ENCODE measurements at regions not wholly inside any gene's neighbourhood (a gene's known extent, or its start where the extent isn't known, plus 50 kb on each side); places are given as distances from the start of the nearest gene placed in this dataset.

GRCh38 chr3:150104564-150104963, 133.9 kb upstream of the PFN2 start:
- POLR2A ChIA-PET = no interaction called here

More at GRCh38 chr3:150104564-150104963, 133.9 kb upstream of the PFN2 start:
- Mint-ChIP-seq H3K4me3 (no peak overlapping the region), H3K36me3 (peaks cover 12% of the 10 kb centered on the region; the same call in 1 of the 2 replicates), H3K27ac (no peak overlapping the region), H3K27me3 (ENCODE audit: low read depth) (no peaks in the 10 kb centered on the region), H3K9me3 (peaks cover 13% of the 10 kb centered on the region), H3K4me1 (peaks cover 25% of the 10 kb centered on the region)
- no peak for DNase-seq (ENCODE audit: low spot score)
- CTCF ChIA-PET = interaction anchor here (0.5 kb wide), 2 partner anchors 332 to 1161 kb away, joined by 3 to 5 read pairs; no protein-coding TSS in a partner anchor
- TF ChIP-seq PREB (CRISPR knock-in tag; IDR thresholded peaks at IDR 0.05; ENCODE audit: borderline replicate concordance) (no peak), ZNF416 (CRISPR knock-in tag; IDR thresholded peaks at IDR 0.05) (no peak), JUN (CRISPR knock-in tag; IDR thresholded peaks at IDR 0.05) (no peak), E2F5 (CRISPR knock-in tag; IDR thresholded peaks at IDR 0.05) (no peak), GRHL2 (CRISPR knock-in tag; IDR thresholded peaks at IDR 0.05; ENCODE audit: insufficient replicate concordance, severe bottlenecking) (no peak), NFE2L1 (CRISPR knock-in tag; IDR thresholded peaks at IDR 0.05) (no peak), ZNF138 (CRISPR knock-in tag; conservative IDR thresholded peaks at IDR 0.05) (no peak), ERG (CRISPR knock-in tag; IDR thresholded peaks at IDR 0.05) (no peak), KAT7 (CRISPR knock-in tag; IDR thresholded peaks at IDR 0.05; ENCODE audit: borderline replicate concordance) (no peak), ATF6 (CRISPR knock-in tag; IDR thresholded peaks at IDR 0.05) (no peak), TP53 (CRISPR knock-in tag; IDR thresholded peaks at IDR 0.05) (no peak), RORB (CRISPR knock-in tag; IDR thresholded peaks at IDR 0.05) (no peak), CREB1 (CRISPR knock-in tag; IDR thresholded peaks at IDR 0.05) (no peak), ZNF232 (CRISPR knock-in tag; IDR thresholded peaks at IDR 0.05) (no peak), MXD4 (CRISPR knock-in tag; IDR thresholded peaks at IDR 0.05; ENCODE audit: borderline replicate concordance) (no peak), NR1H2 (CRISPR knock-in tag; IDR thresholded peaks at IDR 0.05) (no peak), ZNF671 (CRISPR knock-in tag; IDR thresholded peaks at IDR 0.05) (no peak), NFYB (CRISPR knock-in tag; conservative IDR thresholded peaks at IDR 0.05; ENCODE audit: low read depth) (no peak), FOXK1 (CRISPR knock-in tag; IDR thresholded peaks at IDR 0.05) (no peak), FOXP4 (CRISPR knock-in tag; IDR thresholded peaks at IDR 0.05) (no peak)
- no peak for ATAC-seq
